GM06990 (cell line): ENCODE measurements at regions not wholly inside any gene's neighbourhood (a gene's known extent, or its start where the extent isn't known, plus 50 kb on each side); places are given as distances from the start of the nearest gene placed in this dataset.

Experiments
- DNase-seq: peaks from one replicate; pipeline ENCODE4 v3.0.0-alpha.2; 2011; ENCODE audit not compliant: insufficient read length; ENCODE audit errors: extremely low read depth
- H3K27me3 ChIP-seq: replicated peaks from 2 replicates; pipeline ENCODE4 v1.6.0; 2011; ENCODE audit warnings: low read length; ENCODE audit not compliant: control insufficient read depth, insufficient read depth
- H3K36me3 ChIP-seq: 2 replicates; pipeline ENCODE4 v1.5.1; 2011; ENCODE audit warnings: low read length; ENCODE audit not compliant: control insufficient read depth, insufficient read depth
- H3K4me3 ChIP-seq: replicated peaks from 2 replicates; pipeline ENCODE4 v1.5.1; 2011; ENCODE audit warnings: low read depth, mild to moderate bottlenecking, control low read depth, low read length
- CTCF ChIP-seq: IDR thresholded peaks from 2 replicates; pipeline ENCODE4 v1.5.1; 2011; ENCODE audit warnings: low read length, control low read depth, mild to moderate bottlenecking, inconsistent platforms; ENCODE audit not compliant: insufficient read depth, poor library complexity, severe bottlenecking

GRCh38 chr1:69479734-69480133 lies 88.0 kb upstream of the LRRC7 start:
- no peak overlapping the region for H3K4me3 ChIP-seq
- H3K36me3 ChIP-seq = no peaks in the 10 kb centered on the region
- DNase-seq = no peak
- no peak for TF ChIP-seq CTCF
- no peaks in the 10 kb centered on the region for H3K27me3 ChIP-seq

- H3K4me3 ChIP-seq = no peak overlapping the region
- no peaks in the 10 kb centered on the region for H3K36me3 ChIP-seq
- H3K27me3 ChIP-seq = no peaks in the 10 kb centered on the region
- DNase-seq = no peak
- no peak for TF ChIP-seq CTCF
These were observed 84.5 kb upstream of the LRRC7 start for GRCh38 chr1:69483246-69483645.

GRCh38 chr1:69485616-69486015 lies 82.1 kb upstream of the LRRC7 start:
- H3K27me3 ChIP-seq = no peaks in the 10 kb centered on the region
- no peak for DNase-seq
- H3K4me3 ChIP-seq = no peak overlapping the region
- no peak for TF ChIP-seq CTCF
- no peaks in the 10 kb centered on the region for H3K36me3 ChIP-seq

- H3K27me3 ChIP-seq = no peaks in the 10 kb centered on the region
- TF ChIP-seq CTCF = no peak
- H3K4me3 ChIP-seq = no peak overlapping the region
- no peaks in the 10 kb centered on the region for H3K36me3 ChIP-seq
- no peak for DNase-seq
These were observed 76.3 kb upstream of the LRRC7 start for GRCh38 chr1:69491416-69491815.

- no peaks in the 10 kb centered on the region for H3K36me3 ChIP-seq
- no peak for TF ChIP-seq CTCF
- no peak for DNase-seq
- no peak overlapping the region for H3K4me3 ChIP-seq
- H3K27me3 ChIP-seq = no peaks in the 10 kb centered on the region
These were observed 75.4 kb upstream of the LRRC7 start for GRCh38 chr1:69492286-69492685.

- Histone ChIP-seq H3K27me3 (no peaks in the 10 kb centered on the region), H3K4me3 (no peak overlapping the region), H3K36me3 (no peaks in the 10 kb centered on the region)
- TF ChIP-seq CTCF = no peak
- DNase-seq = no peak
These were observed 73.5 kb upstream of the LRRC7 start for GRCh38 chr1:69494221-69494620.
